GM19240 (cell line): ENCODE measurements at regions not wholly inside any gene's neighbourhood (a gene's known extent, or its start where the extent isn't known, plus 50 kb on each side); places are given as distances from the start of the nearest gene placed in this dataset.

Experiments used
- DNase-seq: peaks from one replicate; pipeline ENCODE4 v3.0.0; 2011; ENCODE audit warnings: low spot score; ENCODE audit not compliant: insufficient read length

DNA sequence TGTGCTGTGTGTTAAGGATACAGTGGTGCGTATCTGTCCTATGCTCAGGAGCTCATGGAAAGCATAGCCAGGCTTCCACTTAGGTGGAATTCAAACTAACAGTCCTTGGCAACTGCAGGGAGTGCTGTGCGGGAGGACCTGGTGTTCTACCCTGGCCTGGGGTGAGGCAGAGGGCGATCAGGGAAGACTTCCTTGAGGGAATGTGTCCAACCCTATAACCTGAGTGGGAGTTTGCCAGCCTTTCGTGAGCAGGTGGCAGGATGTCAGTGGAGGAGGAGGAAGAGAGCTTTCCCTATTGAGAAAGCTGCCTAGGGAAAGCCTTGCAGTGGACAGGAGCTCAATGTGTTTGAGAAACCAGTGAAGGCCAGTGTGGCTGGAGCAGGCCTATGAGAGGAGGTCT is 271.1 kb upstream of the C2CD4B start:
- DNase-seq, result no peak

DNA sequence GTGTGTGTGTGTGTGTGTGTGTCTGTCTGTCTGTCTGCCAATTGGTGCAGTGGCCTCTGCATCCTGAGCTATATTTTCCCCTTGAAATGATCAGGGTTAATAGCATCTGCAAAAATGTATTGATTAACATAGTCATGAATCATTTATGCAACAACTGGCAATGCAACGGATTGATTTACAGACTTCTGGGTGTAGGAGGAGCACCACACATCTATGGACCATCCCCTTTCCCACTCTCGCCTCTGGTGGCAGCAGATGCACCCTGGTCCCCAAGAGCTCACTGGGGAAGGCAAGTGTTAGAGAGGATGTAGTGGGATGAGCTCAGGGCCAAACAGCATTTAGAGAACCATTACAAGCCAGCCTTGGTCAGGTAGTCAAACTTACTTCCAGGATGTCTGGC is 272.7 kb upstream of the C2CD4B start:
- DNase-seq, result no peak

DNA sequence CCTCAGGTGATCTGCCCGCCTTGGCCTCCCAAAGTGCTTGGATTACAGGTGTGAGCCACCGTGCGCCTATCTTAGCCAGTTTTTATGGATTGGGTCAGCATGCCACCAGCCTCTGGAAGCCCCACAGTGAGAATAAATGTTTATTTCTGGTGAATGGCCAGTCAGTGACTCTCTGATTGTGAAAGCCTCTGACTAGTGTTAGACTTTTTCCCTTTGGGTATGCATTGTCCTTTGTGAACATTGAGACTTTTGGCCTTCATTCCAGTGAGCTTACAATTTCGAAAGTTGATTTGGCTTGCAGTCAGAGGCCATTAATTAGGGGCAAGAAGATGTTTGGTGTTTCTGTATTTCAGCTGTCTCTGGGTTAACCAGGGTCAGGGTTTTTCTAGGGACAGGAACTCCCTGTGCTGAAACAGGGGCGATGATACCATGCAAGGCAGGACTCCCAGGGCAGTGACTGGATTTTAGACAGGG is 274.5 kb upstream of the C2CD4B start:
- DNase-seq, result no peak

GRCh38 chr15:62440362-62441105 is 275.4 kb upstream of the C2CD4B start:
- no peak for DNase-seq

- no peak for DNase-seq
Observed at GRCh38 chr15:62444104-62445022, 279.3 kb upstream of the C2CD4B start.

GRCh38 chr15:62445244-62445643 is 280.2 kb upstream of the C2CD4B start:
- no peak for DNase-seq

- DNase-seq, result no peak
Observed at GRCh38 chr15:62446984-62447383, 281.9 kb upstream of the C2CD4B start.

- DNase-seq, result no peak
Observed at GRCh38 chr15:62447742-62448141, 282.7 kb upstream of the C2CD4B start.

GRCh38 chr15:62449638-62450037 is 284.6 kb upstream of the C2CD4B start:
- DNase-seq, result no peak

DNA sequence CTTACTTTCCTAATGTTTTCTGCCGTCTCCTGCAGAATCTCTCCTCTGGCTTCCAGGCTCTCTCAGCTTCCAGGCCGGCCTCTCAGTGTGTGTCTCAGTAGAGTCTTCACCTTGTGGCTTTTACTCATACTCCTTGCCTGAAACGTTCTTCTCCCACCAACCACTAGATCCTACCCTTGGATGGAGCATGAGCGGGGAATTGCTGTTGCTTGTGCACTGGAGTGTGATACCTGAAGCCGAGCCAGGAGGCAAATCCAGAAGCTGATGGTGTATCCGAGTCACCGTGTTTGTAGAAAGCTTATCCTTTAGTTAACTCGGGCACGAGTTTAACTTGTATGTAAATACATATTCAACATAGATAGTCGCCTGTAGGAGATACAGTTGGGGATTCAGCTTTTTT is 285.0 kb upstream of the C2CD4B start:
- no peak for DNase-seq

GRCh38 chr15:62452026-62452425 is 286.9 kb upstream of the C2CD4B start:
- no peak for DNase-seq

GRCh38 chr15:62452667-62453066 is 287.6 kb upstream of the C2CD4B start:
- no peak for DNase-seq

DNA sequence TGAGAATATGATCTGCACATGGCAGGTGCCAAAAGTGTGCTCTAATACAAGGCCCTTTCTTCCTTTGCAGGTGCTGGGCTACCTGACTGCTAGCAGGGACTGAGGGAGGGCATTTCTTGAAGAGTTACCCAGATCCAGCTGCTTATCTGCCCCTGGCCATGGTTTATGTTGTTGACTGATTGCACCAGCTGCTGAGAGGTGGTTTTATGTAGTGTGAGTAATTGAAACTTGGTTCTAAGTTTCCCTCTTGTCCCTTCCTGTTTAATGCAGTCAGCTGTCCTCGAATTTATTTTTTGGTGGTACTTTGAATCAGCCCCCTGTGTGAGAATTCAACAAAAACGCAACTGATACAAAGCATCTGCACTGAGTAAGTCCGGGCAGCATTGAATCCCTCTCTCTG is 288.3 kb upstream of the C2CD4B start:
- DNase-seq, result no peak

DNA sequence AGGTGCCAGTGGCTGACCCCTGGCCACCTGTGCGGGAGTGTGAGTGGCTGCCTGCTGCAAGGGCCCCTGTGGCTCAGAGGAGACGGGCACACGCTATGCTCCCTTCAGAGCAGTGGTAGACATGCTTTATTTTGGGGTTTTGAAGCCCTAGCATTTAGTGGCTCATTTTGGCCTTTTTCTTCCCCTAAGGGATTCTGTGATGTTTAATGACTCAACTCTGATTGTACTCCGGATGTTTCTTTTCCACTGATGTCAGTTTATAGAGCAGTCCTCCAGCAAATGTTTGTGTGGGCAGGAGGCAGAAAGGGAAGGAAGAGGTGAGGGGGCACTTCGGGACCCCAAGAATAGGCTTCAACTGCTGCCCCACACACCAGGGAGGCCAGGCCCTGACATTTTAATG is 288.9 kb upstream of the C2CD4B start:
- DNase-seq, result no peak

GRCh38 chr15:62454567-62455172 is 289.6 kb upstream of the C2CD4B start:
- DNase-seq, result no peak

GRCh38 chr15:62455441-62455921 is 290.4 kb upstream of the C2CD4B start:
- no peak for DNase-seq

DNA sequence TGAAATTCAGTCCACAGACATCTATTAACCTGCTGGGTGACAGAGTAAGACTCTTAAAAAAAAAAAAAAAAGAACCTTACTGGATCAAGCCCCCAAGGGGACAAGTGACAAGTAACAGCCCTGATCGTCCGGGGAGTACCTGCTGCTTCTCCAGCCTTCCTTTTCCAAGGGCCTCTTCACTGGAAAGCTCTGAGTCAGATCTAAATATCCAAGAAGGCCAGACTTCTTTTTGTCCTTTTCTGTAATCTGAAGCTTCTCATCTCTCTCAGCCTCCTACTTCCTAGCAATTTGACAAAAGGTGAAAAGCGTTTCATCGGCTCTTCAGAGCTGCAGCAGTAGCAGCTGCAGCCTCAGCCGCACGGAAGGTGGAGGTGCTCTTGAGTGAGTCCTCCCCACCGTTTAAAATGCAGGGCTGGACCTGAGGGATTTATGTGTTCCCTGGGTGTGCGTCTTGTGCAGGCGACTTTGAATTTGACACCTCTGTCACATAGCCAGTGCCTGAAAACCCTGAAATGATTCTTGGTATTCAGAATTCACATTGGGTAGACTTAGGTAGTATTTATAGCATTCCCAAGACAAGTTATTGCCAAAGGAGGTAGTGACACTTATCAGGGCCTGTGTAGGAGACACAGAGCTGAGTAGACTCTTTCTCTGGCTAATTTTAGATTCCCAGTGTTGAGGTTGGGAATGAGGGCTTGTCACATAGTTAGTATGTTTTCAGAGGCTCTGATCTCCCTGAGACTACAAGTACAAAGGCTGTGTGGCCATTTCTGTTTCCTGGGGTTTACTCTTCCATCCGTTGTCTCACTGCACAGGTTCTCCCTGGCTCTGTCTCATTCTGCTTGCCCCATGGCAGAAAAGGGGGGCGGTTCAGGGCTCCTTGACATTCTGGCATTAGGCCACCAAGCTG is 291.2 kb upstream of the C2CD4B start:
- no peak for DNase-seq

DNA sequence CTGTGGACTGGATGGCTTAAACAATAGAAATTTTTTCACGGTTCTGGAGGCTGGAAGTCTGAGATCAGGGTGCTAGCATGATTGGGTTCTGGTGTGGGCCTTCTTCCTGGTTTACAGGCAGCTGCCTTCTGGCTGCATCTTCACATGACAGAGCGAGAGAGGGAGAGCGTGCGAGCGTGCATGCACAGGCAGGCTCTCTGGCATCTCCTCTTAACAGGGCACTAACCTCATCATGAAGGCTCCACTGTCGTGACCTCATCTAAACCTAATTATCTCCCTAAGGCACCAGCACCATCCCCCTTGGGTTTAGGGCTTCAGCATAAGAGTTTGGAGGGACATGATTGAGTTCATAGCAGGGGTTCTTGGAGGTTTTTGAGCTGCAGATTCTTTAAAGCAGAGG is 292.0 kb upstream of the C2CD4B start:
- no peak for DNase-seq

GRCh38 chr15:62459875-62460274 is 294.8 kb upstream of the C2CD4B start:
- no peak for DNase-seq

DNA sequence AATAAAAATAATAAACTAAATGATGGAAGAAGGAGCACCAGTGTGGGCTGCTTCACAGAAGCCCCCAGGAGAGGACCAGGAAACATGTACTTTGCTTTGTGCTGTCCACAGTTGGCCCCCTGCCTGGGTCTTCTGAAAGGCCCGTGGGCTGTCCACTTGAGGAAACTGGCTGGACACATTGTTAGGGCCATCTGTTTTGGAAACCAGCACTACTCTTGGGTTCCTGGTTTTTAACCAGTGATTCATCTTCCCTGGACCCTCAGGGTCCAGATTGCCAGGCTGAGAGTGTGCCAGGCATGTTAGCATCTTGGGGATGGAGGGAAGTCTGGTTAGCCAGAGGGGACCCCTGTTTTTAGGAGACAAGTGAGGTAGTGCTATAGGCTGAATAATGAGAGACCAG is 297.2 kb upstream of the C2CD4B start:
- DNase-seq, result no peak

GRCh38 chr15:62462721-62463120 is 297.6 kb upstream of the C2CD4B start:
- no peak for DNase-seq
